CMK (cell line): ENCODE measurements at regions not wholly inside any gene's neighbourhood (a gene's known extent, or its start where the extent isn't known, plus 50 kb on each side); places are given as distances from the start of the nearest gene placed in this dataset.

Experiments
- DNase-seq: peaks from one replicate; pipeline ENCODE4 v3.0.0-alpha.2; 2010; ENCODE audit warnings: low read depth

DNA sequence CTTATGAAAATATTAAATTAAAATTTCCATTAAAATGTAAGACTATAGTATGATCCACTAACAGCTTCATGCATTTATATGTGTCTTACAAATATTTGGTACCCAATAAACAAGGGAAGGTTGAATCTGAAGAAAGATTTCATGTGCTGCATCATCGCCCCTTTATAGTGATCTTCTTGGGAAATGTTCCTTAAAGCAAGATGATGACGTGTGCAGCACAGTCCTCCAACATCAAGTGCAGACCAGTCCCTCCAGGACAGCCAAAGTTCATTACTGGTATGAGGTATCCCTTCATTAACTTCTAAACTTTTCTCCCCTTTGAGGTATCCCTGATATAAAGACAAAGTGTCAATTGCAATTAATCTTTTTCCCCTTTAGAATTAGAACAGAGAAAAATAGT lies 567.0 kb downstream of the METTL15 start:
- no peak for DNase-seq

GRCh38 chr11:28674433-28675103 lies 566.4 kb downstream of the METTL15 start:
- DNase-seq, result no peak

- no peak for DNase-seq
These were observed 565.7 kb downstream of the METTL15 start for GRCh38 chr11:28673691-28674432.

GRCh38 chr11:28671274-28671673 lies 563.1 kb downstream of the METTL15 start:
- DNase-seq, result no peak

GRCh38 chr11:28666632-28667031 lies 558.4 kb downstream of the METTL15 start:
- no peak for DNase-seq

DNA sequence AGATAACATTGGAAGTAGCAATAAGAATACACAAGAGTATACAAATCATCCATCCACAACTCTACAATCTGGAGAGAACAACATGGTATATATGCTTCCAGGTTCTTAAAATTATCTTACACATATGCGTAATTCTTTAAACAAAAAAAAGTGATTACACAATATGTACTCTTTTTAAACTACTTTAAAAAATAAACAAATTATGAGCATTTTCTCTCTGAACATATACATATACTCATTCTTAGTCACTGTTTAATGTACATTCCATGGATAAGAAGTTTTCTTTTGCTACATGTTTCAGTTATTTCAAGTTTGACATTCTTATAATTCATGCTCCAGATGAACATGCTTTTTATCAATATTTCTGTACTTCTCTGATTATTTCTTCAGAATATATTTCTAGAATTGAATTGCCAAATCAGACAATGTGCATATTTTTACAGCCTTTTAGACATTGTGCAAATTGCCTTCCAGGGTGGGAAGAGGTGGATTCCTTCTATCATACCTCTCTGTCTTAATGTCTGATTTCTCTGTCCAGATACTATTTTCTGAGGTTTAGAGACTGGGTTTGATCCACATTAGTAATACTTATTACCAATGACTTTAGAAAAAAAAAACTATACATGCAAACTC lies 551.6 kb downstream of the METTL15 start:
- no peak for DNase-seq

GRCh38 chr11:28657378-28658030 lies 549.3 kb downstream of the METTL15 start:
- DNase-seq, result no peak

GRCh38 chr11:28654191-28654590 lies 546.0 kb downstream of the METTL15 start:
- DNase-seq, result no peak

GRCh38 chr11:28649922-28650321 lies 541.7 kb downstream of the METTL15 start:
- DNase-seq, result no peak

DNA sequence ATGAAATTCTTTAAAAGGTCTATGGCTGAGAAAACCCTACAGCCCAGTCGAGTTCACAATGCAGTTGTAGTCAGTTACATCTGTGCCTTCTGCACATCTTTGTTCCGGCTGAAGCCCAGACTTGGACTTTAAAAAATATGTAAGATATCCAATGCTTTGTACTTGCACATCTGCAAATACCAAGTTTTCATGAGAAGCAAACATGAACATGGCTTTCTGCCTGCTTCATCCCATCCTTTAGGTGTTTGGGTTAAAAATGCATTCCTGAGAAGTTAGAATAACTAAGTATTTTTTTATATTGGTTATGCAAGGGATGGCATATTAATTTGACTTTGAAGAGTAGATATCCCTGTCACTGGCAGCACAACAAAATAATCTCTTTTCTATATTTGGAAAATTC lies 528.4 kb downstream of the METTL15 start:
- no peak for DNase-seq

DNA sequence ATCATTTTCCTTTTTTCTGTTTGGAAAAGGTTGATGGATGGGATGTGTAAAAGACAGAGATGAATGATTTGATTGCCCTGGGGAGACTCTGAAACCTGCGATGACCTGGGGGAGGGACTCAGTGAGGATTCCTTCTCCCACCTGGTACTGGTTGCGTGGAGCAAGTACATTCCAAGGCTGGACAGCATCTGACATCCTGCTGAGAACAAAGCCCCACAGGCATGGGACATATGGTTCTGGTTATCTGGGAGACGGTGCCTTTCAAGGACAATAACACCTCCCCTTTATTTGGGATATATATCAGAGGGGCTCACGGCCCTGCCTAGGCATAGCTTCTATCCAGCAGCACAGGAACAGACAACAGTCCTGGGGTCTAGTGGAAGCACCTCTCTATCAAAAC lies 527.8 kb downstream of the METTL15 start:
- DNase-seq, result no peak

DNA sequence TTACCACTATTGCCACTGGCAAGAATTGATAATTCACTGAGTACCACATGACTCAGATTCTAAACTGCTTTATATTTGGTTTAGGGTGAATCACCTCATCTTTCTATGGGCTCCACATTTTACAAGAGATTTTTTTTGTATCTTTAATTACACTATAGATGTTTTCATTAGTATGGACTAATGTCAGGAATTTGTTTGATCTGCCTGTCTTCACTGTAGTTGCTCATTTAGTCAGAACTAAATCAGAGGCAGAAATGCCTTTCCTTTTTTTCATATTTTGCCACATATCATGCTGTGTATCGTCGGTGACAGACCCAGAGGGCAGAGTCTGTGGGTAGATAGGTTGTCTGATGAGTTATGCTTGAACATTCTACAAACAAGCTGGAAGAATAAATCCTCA lies 524.1 kb downstream of the METTL15 start:
- DNase-seq, result no peak

GRCh38 chr11:28631148-28631547 lies 523.0 kb downstream of the METTL15 start:
- DNase-seq, result no peak

DNA sequence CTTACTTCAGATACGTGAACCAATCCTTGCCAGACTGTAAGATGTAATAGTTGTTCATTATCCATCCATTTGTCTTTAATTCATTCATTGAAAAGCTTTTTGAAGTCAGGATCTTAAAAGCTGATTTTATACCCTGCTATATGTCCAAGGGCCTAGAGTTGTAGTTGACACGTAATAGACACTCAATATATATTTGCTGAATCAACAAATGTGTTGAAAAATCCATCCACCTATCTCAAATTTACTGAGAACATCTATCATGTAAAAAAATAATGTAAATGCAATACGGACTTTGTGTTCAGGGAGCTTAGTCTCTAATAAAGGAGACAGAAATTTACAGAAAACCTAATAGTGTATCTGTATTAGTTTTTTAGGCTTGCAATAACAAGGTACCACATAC lies 521.0 kb downstream of the METTL15 start:
- DNase-seq, result no peak

DNA sequence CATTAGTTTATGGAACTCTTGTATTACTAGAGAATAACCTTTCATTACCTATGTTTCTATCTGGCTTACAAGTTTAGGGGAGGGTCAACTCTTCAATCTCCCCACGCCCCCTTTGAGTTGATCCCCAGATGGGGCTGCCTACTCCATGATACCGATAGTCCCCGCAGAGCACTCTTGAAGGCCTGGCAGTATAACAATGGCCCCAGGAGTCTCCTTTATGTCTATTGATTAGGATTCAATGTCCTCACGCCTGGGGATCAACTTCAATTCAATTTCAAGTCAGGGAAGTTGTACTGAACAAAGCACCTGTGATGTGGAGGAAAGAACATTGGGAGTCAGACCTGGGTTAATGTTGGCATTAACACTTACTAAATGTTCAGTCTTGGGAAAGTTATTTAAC lies 520.2 kb downstream of the METTL15 start:
- no peak for DNase-seq

DNA sequence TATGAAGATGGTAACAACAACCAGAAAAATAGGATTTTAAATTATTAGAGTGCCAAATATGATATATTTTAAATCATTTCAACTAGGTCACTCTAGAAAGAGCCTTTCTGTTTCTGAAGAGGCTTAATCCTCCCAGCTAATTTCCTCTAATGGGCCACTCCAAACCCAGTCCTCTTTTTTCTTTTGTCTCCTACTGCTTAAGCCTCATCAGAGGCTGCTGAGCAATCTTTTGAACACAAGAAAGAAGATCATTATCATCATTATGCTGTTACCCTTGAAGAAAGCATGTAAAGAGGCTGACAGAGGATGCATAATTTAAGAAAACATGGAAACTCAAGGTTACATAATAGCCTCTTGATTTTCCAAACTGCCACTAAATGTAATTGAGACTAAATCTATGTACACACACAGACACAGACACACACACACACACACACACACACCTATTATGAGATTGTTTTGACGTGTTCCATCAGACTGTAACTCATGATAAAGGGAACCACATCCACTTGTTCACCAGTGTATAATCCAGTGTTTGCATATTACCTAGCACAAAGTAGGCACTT lies 519.6 kb downstream of the METTL15 start:
- DNase-seq, result no peak

- no peak for DNase-seq
These were observed 517.3 kb downstream of the METTL15 start for GRCh38 chr11:28625532-28625931.

DNA sequence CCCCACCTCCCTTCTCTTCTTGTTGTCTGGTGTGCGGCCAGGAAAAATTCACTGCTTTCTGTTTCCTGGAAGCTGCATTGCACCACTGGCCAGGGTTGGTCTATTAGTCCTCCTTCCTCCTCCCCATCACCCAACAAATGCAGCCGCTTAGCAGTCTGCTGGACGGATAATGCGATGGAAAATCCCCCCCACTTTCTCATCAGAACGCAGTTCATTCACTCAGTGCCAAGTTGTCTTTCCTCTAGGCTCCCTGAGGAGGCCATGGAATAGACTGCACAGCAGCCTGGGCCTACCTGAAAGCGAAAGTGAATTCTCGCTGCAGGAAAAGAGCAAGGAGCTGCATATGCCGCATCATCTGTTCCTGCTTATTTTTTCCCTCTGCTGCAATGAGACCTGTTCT lies 513.6 kb downstream of the METTL15 start:
- DNase-seq, result no peak

- no peak for DNase-seq
These were observed 511.8 kb downstream of the METTL15 start for GRCh38 chr11:28619846-28620540.

DNA sequence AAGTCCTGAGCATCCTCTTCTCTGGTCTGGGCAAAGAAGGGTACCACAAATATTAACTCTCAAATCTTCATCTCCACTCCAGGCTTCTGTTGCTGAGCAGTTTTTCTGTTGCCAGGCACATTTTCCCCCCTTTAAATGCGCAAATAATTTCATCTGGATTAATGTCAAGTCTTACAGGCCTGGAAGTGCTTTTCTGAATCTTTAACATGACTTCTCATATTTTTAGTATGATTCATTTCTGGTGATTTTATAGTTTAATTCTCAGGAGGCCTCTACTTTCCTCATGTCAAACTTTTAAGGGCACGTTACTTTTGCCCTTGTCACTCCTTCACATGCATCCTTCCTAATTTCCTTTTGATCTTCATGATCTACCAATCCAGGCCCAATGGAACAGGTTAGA lies 510.2 kb downstream of the METTL15 start:
- DNase-seq, result no peak

GRCh38 chr11:28616160-28616965 lies 508.2 kb downstream of the METTL15 start:
- no peak for DNase-seq
